ENCODE measurements at regions not wholly inside any gene's neighbourhood (a gene's known extent, or its start where the extent isn't known, plus 50 kb on each side); places are given as distances from the start of the nearest gene placed in this dataset.
"Not testable (repeated sequence)": the region's sequence is repeated elsewhere in the genome, so short reads cannot be mapped to it uniquely, and the experiment has no call there.

GRCh38 chr1:120357046-120357445 lies 57.8 kb upstream of the NBPF8 start:
- H3K27me3 Mint-ChIP-seq; H3K4me1 Mint-ChIP-seq; H3K9me3 Mint-ChIP-seq; H3K4me3 Mint-ChIP-seq; H3K36me3 Mint-ChIP-seq (ENCODE audit: insufficient read depth): not testable (repeated sequence)
- ATAC-seq (replicated peaks; ENCODE audit: extremely low read depth, poor library complexity, severe bottlenecking) (peak; percentile 74), DNase-seq (ENCODE audit: low spot score in 2 of 2) (peak; percentile 19 to 53)
- peak overlapping the region; percentile 32 for H3K27ac Mint-ChIP-seq (ENCODE audit: low read depth)

DNA sequence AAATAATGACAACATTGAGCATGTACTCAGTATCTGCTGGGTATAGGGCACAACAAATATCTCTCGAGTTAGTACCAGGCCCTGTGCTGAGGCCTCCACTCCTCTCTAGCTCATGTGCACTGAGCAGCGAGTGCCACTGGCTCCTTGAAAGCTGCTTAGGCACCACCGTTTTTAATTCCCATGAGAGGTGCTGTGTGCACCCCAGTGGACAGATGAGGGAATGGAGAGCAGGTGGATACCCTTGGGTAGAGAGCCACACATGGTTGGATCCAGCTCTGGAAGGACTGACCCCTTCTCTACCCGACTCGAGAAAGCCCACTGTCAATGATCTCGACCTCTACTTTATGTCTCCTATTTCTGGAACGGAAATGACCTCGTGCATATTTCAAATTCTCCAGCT lies 58.7 kb upstream of the NBPF8 start:
- not testable (repeated sequence) for H3K27ac Mint-ChIP-seq (ENCODE audit: low read depth); DNase-seq (ENCODE audit: low spot score in 2 of 2); H3K9me3 Mint-ChIP-seq; H3K27me3 Mint-ChIP-seq; H3K4me3 Mint-ChIP-seq; ATAC-seq (replicated peaks; ENCODE audit: extremely low read depth, poor library complexity, severe bottlenecking); H3K36me3 Mint-ChIP-seq (ENCODE audit: insufficient read depth); H3K4me1 Mint-ChIP-seq

DNA sequence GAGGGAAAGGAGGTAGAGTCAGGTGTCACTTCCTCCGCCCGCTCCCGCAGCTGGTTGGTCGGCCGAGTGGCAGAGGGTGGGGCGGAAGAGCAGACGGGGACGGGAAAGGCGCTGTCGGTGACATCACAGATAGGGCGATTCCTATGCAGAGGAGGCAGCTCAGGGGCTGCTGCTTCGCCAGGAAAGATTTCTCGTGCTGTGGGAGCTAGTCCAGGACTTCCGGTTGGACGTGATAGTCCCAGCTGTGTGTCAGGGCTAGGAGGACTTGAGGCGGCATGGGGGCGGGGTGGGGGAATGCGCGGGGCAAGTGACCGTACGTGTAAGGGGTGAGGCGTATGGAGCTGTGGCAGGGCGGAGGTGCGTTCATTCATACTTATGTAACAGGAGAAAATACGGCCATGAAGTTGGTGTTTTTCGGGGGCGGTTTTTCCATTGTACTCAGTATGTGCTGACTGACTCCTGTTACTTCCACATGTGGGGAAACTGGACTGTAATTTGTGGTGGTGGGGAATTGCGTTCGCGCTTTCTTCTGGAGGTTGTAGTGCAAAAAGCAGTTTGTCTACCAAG lies 60.1 kb upstream of the NBPF8 start:
- H3K4me1 Mint-ChIP-seq; H3K9me3 Mint-ChIP-seq; H3K36me3 Mint-ChIP-seq (ENCODE audit: insufficient read depth); H3K27me3 Mint-ChIP-seq: not testable (repeated sequence)
- ATAC-seq (replicated peaks; ENCODE audit: extremely low read depth, poor library complexity, severe bottlenecking) (peak; percentile 84), DNase-seq (ENCODE audit: low spot score in 2 of 2) (peak; percentile 44 to 48)
- peak overlapping the region; percentile 99 for H3K27ac Mint-ChIP-seq (ENCODE audit: low read depth)
- H3K4me3 Mint-ChIP-seq: peak overlapping the region; percentile 88

DNA sequence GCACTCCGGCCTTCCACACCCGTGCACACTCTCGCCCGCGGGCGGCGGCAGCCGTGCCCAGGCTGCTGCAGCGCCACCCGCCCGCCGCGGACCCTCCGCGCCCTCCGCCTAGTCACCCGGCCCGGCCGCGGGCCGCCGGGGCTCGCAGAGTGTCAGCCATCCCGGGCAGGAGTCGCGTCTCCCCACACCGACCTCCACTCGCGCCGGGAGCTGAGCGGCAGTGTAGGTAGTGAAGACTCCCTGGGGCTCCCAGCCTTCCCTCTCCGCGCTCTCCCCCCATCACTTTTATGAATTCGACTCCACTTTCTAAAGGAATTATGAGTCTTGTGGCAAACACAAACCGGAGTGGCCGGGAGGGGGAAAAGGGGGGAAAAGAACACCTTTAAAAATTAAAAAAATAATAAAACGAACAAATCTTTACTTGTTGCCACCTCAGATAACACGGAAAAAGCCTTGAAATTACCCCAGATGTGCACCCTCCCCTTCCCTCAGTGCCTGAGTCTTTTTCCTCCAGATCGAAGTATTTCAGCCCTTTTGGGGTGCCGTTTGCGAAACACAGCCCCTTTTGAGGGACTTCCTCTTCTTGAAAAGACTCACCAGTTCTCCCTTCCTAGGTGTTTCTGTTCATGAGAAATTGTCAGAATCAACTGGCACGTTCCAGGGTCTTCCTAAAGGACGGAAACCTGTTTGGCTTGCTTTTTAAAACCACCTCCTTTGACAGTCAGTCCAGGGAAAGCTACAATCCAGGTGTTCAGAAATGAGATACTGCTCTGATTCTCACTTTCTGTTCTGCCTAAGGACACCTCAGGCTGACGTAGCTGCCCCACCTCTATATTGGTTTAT lies 72.4 kb upstream of the NBPF8 start:
- not testable (repeated sequence) for H3K4me1 Mint-ChIP-seq; H3K27me3 Mint-ChIP-seq; H3K9me3 Mint-ChIP-seq; ATAC-seq (replicated peaks; ENCODE audit: extremely low read depth, poor library complexity, severe bottlenecking); H3K36me3 Mint-ChIP-seq (ENCODE audit: insufficient read depth)
- H3K27ac Mint-ChIP-seq (ENCODE audit: low read depth): peak overlapping the region; percentile 62
- peak in 1 of 2 donors; percentile 9 for DNase-seq (ENCODE audit: low spot score in 2 of 2)
- peak overlapping the region; percentile 59 for H3K4me3 Mint-ChIP-seq

GRCh38 chr1:120341756-120342155 lies 73.1 kb upstream of the NBPF8 start:
- not testable (repeated sequence) for H3K4me1 Mint-ChIP-seq; DNase-seq (ENCODE audit: low spot score in 2 of 2)
- H3K27ac Mint-ChIP-seq (ENCODE audit: low read depth): peak overlapping the region; percentile 62

GRCh38 chr1:120340838-120341751 lies 73.7 kb upstream of the NBPF8 start:
- H3K36me3 Mint-ChIP-seq (ENCODE audit: insufficient read depth); H3K27me3 Mint-ChIP-seq; H3K9me3 Mint-ChIP-seq; ATAC-seq (replicated peaks; ENCODE audit: extremely low read depth, poor library complexity, severe bottlenecking); H3K4me1 Mint-ChIP-seq: not testable (repeated sequence)
- DNase-seq (ENCODE audit: low spot score in 2 of 2): peak; percentile 44 to 74
- Mint-ChIP-seq H3K27ac (ENCODE audit: low read depth) (peak overlapping the region; percentile 62), H3K4me3 (peak overlapping the region; percentile 67)

More at GRCh38 chr1:120341756-120342155, 73.1 kb upstream of the NBPF8 start:
- H3K27me3 Mint-ChIP-seq; ATAC-seq (replicated peaks; ENCODE audit: extremely low read depth, poor library complexity, severe bottlenecking); H3K36me3 Mint-ChIP-seq (ENCODE audit: insufficient read depth); H3K9me3 Mint-ChIP-seq: not testable (repeated sequence)
- peak overlapping the region; percentile 67 for H3K4me3 Mint-ChIP-seq

GRCh38 chr1:120315738-120316137 lies 99.1 kb upstream of the NBPF8 start:
- not testable (repeated sequence) for H3K4me1 Mint-ChIP-seq; H3K27me3 Mint-ChIP-seq; H3K27ac Mint-ChIP-seq (ENCODE audit: low read depth); H3K4me3 Mint-ChIP-seq; ATAC-seq (replicated peaks; ENCODE audit: extremely low read depth, poor library complexity, severe bottlenecking); DNase-seq (ENCODE audit: low spot score in 2 of 2); H3K36me3 Mint-ChIP-seq (ENCODE audit: insufficient read depth); H3K9me3 Mint-ChIP-seq

GRCh38 chr1:120311930-120312329 lies 102.9 kb upstream of the NBPF8 start:
- not testable (repeated sequence) for H3K4me1 Mint-ChIP-seq; H3K27me3 Mint-ChIP-seq; H3K4me3 Mint-ChIP-seq; H3K36me3 Mint-ChIP-seq (ENCODE audit: insufficient read depth); DNase-seq (ENCODE audit: low spot score in 2 of 2); H3K27ac Mint-ChIP-seq (ENCODE audit: low read depth); ATAC-seq (replicated peaks; ENCODE audit: extremely low read depth, poor library complexity, severe bottlenecking); H3K9me3 Mint-ChIP-seq

GRCh38 chr1:120308940-120309578 lies 105.8 kb upstream of the NBPF8 start:
- H3K36me3 Mint-ChIP-seq (ENCODE audit: insufficient read depth); H3K9me3 Mint-ChIP-seq; H3K27me3 Mint-ChIP-seq; H3K4me1 Mint-ChIP-seq; H3K4me3 Mint-ChIP-seq; H3K27ac Mint-ChIP-seq (ENCODE audit: low read depth); DNase-seq (ENCODE audit: low spot score in 2 of 2): not testable (repeated sequence)
- ATAC-seq (replicated peaks; ENCODE audit: extremely low read depth, poor library complexity, severe bottlenecking): peak; percentile 43

GRCh38 chr1:120305046-120305445 lies 109.8 kb upstream of the NBPF8 start:
- DNase-seq (ENCODE audit: low spot score in 2 of 2); H3K4me1 Mint-ChIP-seq; H3K27me3 Mint-ChIP-seq; H3K4me3 Mint-ChIP-seq; H3K9me3 Mint-ChIP-seq; H3K36me3 Mint-ChIP-seq (ENCODE audit: insufficient read depth); ATAC-seq (replicated peaks; ENCODE audit: extremely low read depth, poor library complexity, severe bottlenecking); H3K27ac Mint-ChIP-seq (ENCODE audit: low read depth): not testable (repeated sequence)

- H3K4me3 Mint-ChIP-seq; H3K9me3 Mint-ChIP-seq; H3K36me3 Mint-ChIP-seq (ENCODE audit: insufficient read depth); ATAC-seq (replicated peaks; ENCODE audit: extremely low read depth, poor library complexity, severe bottlenecking); H3K4me1 Mint-ChIP-seq; DNase-seq (ENCODE audit: low spot score in 2 of 2); H3K27ac Mint-ChIP-seq (ENCODE audit: low read depth); H3K27me3 Mint-ChIP-seq: not testable (repeated sequence)
Measured at GRCh38 chr1:120304341-120304740, 110.5 kb upstream of the NBPF8 start.

GRCh38 chr1:120299433-120300057 lies 115.3 kb upstream of the NBPF8 start:
- H3K4me1 Mint-ChIP-seq; H3K27me3 Mint-ChIP-seq; H3K4me3 Mint-ChIP-seq; H3K36me3 Mint-ChIP-seq (ENCODE audit: insufficient read depth); ATAC-seq (replicated peaks; ENCODE audit: extremely low read depth, poor library complexity, severe bottlenecking); H3K9me3 Mint-ChIP-seq; DNase-seq (ENCODE audit: low spot score in 2 of 2); H3K27ac Mint-ChIP-seq (ENCODE audit: low read depth): not testable (repeated sequence)
